ENCODE measurements at regions not wholly inside any gene's neighbourhood (a gene's known extent, or its start where the extent isn't known, plus 50 kb on each side); places are given as distances from the start of the nearest gene placed in this dataset.

DNA sequence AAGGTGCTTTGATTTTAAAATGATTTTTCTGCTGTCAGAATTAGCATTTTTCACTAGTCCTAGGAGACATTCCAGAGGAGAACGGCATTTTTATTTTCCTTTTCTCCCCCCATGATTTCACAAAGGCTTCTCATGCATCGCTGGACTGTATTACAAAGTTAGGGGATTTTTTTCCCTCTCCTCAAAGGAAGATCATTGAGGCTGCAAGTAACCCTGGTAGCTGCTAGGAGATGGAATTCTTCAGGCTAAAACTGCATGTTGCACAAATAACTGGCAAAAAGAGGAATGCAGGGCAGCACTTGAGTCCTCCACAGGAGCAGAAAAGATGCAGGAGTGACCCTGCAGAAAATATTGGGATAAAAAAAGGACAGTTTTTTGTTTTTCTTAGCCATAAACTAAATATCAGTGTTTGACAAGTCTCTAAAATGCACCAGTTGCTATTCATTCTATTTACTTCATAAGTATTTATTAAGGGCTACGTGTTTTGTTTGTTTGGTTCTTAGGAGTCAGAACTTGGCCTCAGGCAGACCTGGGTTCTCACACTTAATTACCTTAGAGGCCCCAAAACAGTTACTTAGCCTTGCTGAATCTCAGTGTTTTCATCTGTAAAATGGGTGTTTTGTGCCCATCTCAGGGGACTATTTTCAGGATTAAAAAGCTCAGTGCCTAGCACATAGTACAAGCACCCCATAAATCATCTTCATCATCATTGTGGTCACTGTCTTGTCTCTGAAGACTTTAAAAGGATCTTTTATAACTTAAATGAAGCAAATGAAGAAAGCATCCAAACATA, 144.5 kb upstream of the ID4 start:
- TF ChIP-seq POLR2A (IDR thresholded peaks at IDR 0.05; ENCODE audit: low read depth, low read length) (no peak), POLR2AphosphoS5 (IDR thresholded peaks at IDR 0.05; ENCODE audit: low read depth, low read length) (no peak), TAF1 (IDR thresholded peaks at IDR 0.05; ENCODE audit: low read depth, low read length) (no peak)
